Activated B cell treated with CpG ODN at 0.5 μM for 24 hours (primary cell): ENCODE measurements at regions not wholly inside any gene's neighbourhood (a gene's known extent, or its start where the extent isn't known, plus 50 kb on each side); places are given as distances from the start of the nearest gene placed in this dataset.

Experiments
- ATAC-seq: fragments of 200-7000 bp; cut with Tn5 transposase; one replicate; pipeline ENCODE4 v1.10.0; 2021; ENCODE audit warnings: low read depth, mild to moderate bottlenecking, moderate library complexity
- CTCF ChIA-PET: fragments of 350-600 bp; sonication (Branson Sonifier 250); formaldehyde crosslinking; loops from one replicate; lab custom pipeline; 2021; ENCODE audit warnings: antibody characterized with exemption; lab: Charles Lee
- POLR2A ChIA-PET: fragments of 350-600 bp; sonication (Branson Sonifier 250); formaldehyde crosslinking; loops from one replicate; lab custom pipeline; 2021; ENCODE audit warnings: antibody characterized with exemption; lab: Charles Lee
- DNase-seq: peaks from one replicate; pipeline ENCODE4 v3.0.0; 2022
- H3K27ac Mint-ChIP-seq: one replicate; pipeline ENCODE4 v1.8.0; 2020; ENCODE audit warnings: mixed read lengths
- H3K27me3 Mint-ChIP-seq: one replicate; pipeline ENCODE4 v1.8.0; 2021; ENCODE audit warnings: mixed read lengths
- H3K36me3 Mint-ChIP-seq: one replicate; pipeline ENCODE4 v1.8.0; 2021; ENCODE audit warnings: low read depth, mixed read lengths
- H3K4me1 Mint-ChIP-seq: one replicate; pipeline ENCODE4 v1.8.0; 2021; ENCODE audit warnings: mixed read lengths
- H3K4me3 Mint-ChIP-seq: one replicate; pipeline ENCODE4 v1.8.0; 2020; ENCODE audit warnings: mild to moderate bottlenecking, mixed read lengths
- H3K9me3 Mint-ChIP-seq: one replicate; pipeline ENCODE4 v1.8.0; 2020; ENCODE audit warnings: mixed read lengths
- CTCF ChIP-seq: fragments of 200-600 bp; IDR thresholded peaks from one replicate; pipeline ENCODE4 v1.8.0; 2022; ENCODE audit warnings: antibody characterized with exemption, mild to moderate bottlenecking
- intact Hi-C: fragments of 100-400 bp; cut with micrococcal nuclease; formaldehyde crosslinking; loops from one replicate; pipeline ENCODE4 v1.15.1; 2024

- intact Hi-C loops, result no loop called here
- H3K27ac Mint-ChIP-seq, result no peak overlapping the region
- CTCF ChIA-PET, result no interaction called here
- DNase-seq (no peak), ATAC-seq (no peak)
- H3K9me3 Mint-ChIP-seq, result no peaks in the 10 kb centered on the region
- POLR2A ChIA-PET, result no interaction called here
- peaks cover 9% of the 10 kb centered on the region for H3K4me1 Mint-ChIP-seq
- peaks cover 10% of the 10 kb centered on the region for H3K27me3 Mint-ChIP-seq
- H3K36me3 Mint-ChIP-seq, result no peaks in the 10 kb centered on the region
- no peak for TF ChIP-seq CTCF
- H3K4me3 Mint-ChIP-seq, result no peak overlapping the region
Measured at GRCh38 chr1:19013826-19014548, 57.5 kb upstream of the IFFO2 start.

GRCh38 chr1:19011845-19012231 is 55.4 kb upstream of the IFFO2 start:
- H3K36me3 Mint-ChIP-seq, result no peaks in the 10 kb centered on the region
- no peak overlapping the region for H3K4me3 Mint-ChIP-seq
- H3K27me3 Mint-ChIP-seq, result peaks cover 12% of the 10 kb centered on the region
- POLR2A ChIA-PET, result no interaction called here
- CTCF ChIA-PET, result no interaction called here
- no peaks in the 10 kb centered on the region for H3K9me3 Mint-ChIP-seq
- peaks cover 9% of the 10 kb centered on the region for H3K4me1 Mint-ChIP-seq
- TF ChIP-seq CTCF, result no peak
- DNase-seq (no peak), ATAC-seq (no peak)
- intact Hi-C loops, result no loop called here
- H3K27ac Mint-ChIP-seq, result no peak overlapping the region

GRCh38 chr1:19010995-19011844 is 54.7 kb upstream of the IFFO2 start:
- no peak for TF ChIP-seq CTCF
- H3K27ac Mint-ChIP-seq, result no peak overlapping the region
- no peak for ATAC-seq
- no peaks in the 10 kb centered on the region for H3K36me3 Mint-ChIP-seq
- H3K4me1 Mint-ChIP-seq, result peaks cover 9% of the 10 kb centered on the region
- H3K9me3 Mint-ChIP-seq, result no peaks in the 10 kb centered on the region
- H3K27me3 Mint-ChIP-seq, result peaks cover 17% of the 10 kb centered on the region
- intact Hi-C loops, result no loop called here
- H3K4me3 Mint-ChIP-seq, result no peak overlapping the region
- DNase-seq, result no peak
- CTCF ChIA-PET, result no interaction called here
- POLR2A ChIA-PET, result no interaction called here

GRCh38 chr1:19010503-19010902 is 54.0 kb upstream of the IFFO2 start:
- intact Hi-C loops, result no loop called here
- DNase-seq, result no peak
- ATAC-seq, result no peak
- Mint-ChIP-seq H3K27ac (no peak overlapping the region), H3K27me3 (peaks cover 23% of the 10 kb centered on the region), H3K9me3 (no peaks in the 10 kb centered on the region), H3K4me1 (peaks cover 9% of the 10 kb centered on the region), H3K36me3 (no peaks in the 10 kb centered on the region), H3K4me3 (no peak overlapping the region)
- ChIA-PET POLR2A (no interaction called here), CTCF (no interaction called here)
- no peak for TF ChIP-seq CTCF

- no peak for TF ChIP-seq CTCF
- Mint-ChIP-seq H3K36me3 (no peaks in the 10 kb centered on the region), H3K4me3 (no peak overlapping the region), H3K27ac (no peak overlapping the region), H3K9me3 (no peaks in the 10 kb centered on the region), H3K4me1 (peaks cover 9% of the 10 kb centered on the region), H3K27me3 (peaks cover 23% of the 10 kb centered on the region)
- intact Hi-C loops, result no loop called here
- ChIA-PET POLR2A (no interaction called here), CTCF (no interaction called here)
- no peak for ATAC-seq
- DNase-seq, result no peak
Measured at GRCh38 chr1:19009882-19010321, 53.4 kb upstream of the IFFO2 start.
